Kidney epithelial cell (primary cell): ENCODE measurements at regions not wholly inside any gene's neighbourhood (a gene's known extent, or its start where the extent isn't known, plus 50 kb on each side); places are given as distances from the start of the nearest gene placed in this dataset.

Experiments
- DNase-seq: peaks from one replicate; pipeline ENCODE4 v3.0.0-alpha.2; 2010; ENCODE audit warnings: low read depth
- H3K27me3 ChIP-seq: 2 replicates; pipeline ENCODE4 v1.6.0; 2011; ENCODE audit warnings: low read length; ENCODE audit not compliant: control insufficient read depth, insufficient read depth
- H3K36me3 ChIP-seq: 2 replicates; pipeline ENCODE4 v1.5.1; 2011; ENCODE audit warnings: low read length; ENCODE audit not compliant: control insufficient read depth, insufficient read depth
- H3K4me3 ChIP-seq: 2 replicates; pipeline ENCODE4 v1.5.1; 2011; ENCODE audit warnings: low read depth, mild to moderate bottlenecking, control low read depth, low read length
- CTCF ChIP-seq: IDR thresholded peaks from 2 replicates; pipeline ENCODE4 v1.5.1; 2011; ENCODE audit warnings: mild to moderate bottlenecking, moderate library complexity, low read length, control low read depth, inconsistent platforms; ENCODE audit not compliant: insufficient read depth, poor library complexity, severe bottlenecking

GRCh38 chr5:159456722-159457465 lies 126.6 kb upstream of the IL12B start:
- no peak for TF ChIP-seq CTCF
- Histone ChIP-seq H3K4me3 (no peak overlapping the region), H3K36me3 (no peaks in the 10 kb centered on the region), H3K27me3 (no peaks in the 10 kb centered on the region)
- peak; percentile 49 for DNase-seq

GRCh38 chr5:159458217-159458711 lies 128.0 kb upstream of the IL12B start:
- Histone ChIP-seq H3K27me3 (no peaks in the 10 kb centered on the region), H3K36me3 (no peaks in the 10 kb centered on the region), H3K4me3 (no peak overlapping the region)
- no peak for DNase-seq
- TF ChIP-seq CTCF = no peak

GRCh38 chr5:159459132-159459627 lies 128.9 kb upstream of the IL12B start:
- Histone ChIP-seq H3K36me3 (no peaks in the 10 kb centered on the region), H3K27me3 (no peaks in the 10 kb centered on the region), H3K4me3 (no peak overlapping the region)
- no peak for DNase-seq
- TF ChIP-seq CTCF = no peak

GRCh38 chr5:159459951-159460538 lies 129.8 kb upstream of the IL12B start:
- no peak for DNase-seq
- H3K36me3 ChIP-seq = no peaks in the 10 kb centered on the region
- TF ChIP-seq CTCF = no peak
- no peaks in the 10 kb centered on the region for H3K27me3 ChIP-seq
- H3K4me3 ChIP-seq = no peak overlapping the region

- DNase-seq = no peak
- no peaks in the 10 kb centered on the region for H3K36me3 ChIP-seq
- TF ChIP-seq CTCF = no peak
These were observed 133.5 kb upstream of the IL12B start for GRCh38 chr5:159463590-159464321.

More at GRCh38 chr5:159463590-159464321, 133.5 kb upstream of the IL12B start:
- H3K4me3 ChIP-seq = no peak overlapping the region
- no peaks in the 10 kb centered on the region for H3K27me3 ChIP-seq
